IPS-NIHi11 (cell line): ENCODE measurements at regions not wholly inside any gene's neighbourhood (a gene's known extent, or its start where the extent isn't known, plus 50 kb on each side); places are given as distances from the start of the nearest gene placed in this dataset.

Experiments
- DNase-seq: peaks from one replicate; pipeline ENCODE4 v3.0.0; 2012; ENCODE audit warnings: mixed read lengths, low spot score

DNA sequence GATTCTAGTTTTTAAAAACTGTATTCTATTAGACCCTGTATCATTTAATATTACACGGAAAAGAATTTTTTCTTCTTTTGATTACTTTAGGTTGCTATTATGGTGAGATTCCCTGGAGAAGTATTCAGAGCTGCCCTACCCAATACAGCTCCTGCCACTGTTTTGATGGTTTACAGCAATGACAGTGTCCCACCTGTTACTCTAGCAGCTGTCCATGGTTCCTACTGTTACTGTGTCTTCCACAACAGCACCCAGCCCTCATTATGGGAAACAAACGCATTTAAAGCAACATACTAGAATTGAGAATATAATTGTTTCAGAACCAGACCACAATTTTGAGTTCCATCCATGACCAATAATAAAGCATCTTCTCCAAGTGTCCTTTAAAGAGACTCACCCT, 450.7 kb downstream of the SHQ1 start:
- DNase-seq: no peak

GRCh38 chr3:72396899-72397298, 451.3 kb downstream of the SHQ1 start:
- no peak for DNase-seq

DNA sequence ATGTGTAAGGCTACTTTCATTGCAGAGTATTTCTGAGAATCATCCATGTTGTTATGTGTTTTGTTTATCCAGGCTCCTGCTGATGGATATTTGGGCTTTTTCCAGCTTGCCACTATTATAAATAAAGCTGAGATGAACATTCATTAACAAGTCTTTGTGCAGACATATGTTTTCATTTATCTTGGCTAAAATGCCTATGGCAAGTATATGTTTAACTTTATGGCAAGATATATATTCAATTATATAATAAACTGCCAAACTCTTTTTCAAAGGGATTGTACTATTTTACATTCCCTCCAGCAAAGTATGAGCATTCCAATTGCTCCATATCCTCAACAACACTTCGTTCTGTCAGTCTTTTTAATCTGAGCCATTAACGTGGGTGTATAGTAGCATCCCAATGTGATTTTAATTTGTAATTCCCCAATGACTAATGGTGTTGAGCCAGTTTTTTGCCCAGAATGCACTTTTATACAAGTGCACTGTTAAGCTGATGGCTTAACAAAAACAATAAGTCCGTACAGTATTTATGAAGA, 452.4 kb downstream of the SHQ1 start:
- no peak for DNase-seq

DNA sequence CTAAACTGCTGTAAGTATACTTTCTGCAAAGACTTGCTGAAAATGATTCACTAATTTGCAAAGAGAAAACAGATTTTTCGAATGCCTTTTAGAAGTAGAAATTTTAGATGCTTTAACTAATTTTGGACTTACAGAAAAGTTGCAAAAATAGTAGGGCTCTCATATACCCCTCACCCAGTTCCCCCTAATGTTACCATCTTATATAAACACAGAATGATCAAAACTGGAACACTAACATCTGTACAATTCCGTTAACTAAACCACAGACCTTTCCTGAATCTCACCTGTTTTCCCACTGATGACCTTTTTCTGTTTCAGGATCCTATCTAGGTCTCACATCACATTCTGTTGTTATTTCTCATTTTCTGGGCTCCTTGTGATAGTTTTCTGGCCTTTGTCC, 454.8 kb downstream of the SHQ1 start:
- no peak for DNase-seq

GRCh38 chr3:72391659-72392058, 456.6 kb downstream of the SHQ1 start:
- DNase-seq: no peak

DNA sequence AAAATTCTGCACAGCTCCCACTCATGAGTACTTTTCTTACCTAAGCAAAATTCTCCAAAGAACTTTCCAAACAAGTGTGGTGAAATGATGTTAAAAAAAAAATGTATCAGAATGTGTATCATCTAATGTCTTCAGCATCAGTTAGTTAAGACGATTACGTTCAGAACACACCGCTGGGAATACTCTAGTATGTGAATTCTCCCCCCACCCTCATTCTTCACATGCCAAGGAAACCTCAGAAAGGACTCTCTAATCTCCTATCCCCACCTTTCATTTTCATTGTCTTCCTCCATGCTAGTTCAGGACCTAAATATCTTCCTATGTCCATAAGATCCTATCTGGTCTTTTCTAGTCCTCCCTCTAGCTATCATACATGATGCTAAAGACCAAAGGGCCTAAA, 457.4 kb downstream of the SHQ1 start:
- no peak for DNase-seq

- no peak for DNase-seq
Observed at GRCh38 chr3:72388644-72389043, 459.6 kb downstream of the SHQ1 start.

- DNase-seq: no peak
Observed at GRCh38 chr3:72388117-72388516, 460.1 kb downstream of the SHQ1 start.

- no peak for DNase-seq
Observed at GRCh38 chr3:72386327-72387000, 461.8 kb downstream of the SHQ1 start.

DNA sequence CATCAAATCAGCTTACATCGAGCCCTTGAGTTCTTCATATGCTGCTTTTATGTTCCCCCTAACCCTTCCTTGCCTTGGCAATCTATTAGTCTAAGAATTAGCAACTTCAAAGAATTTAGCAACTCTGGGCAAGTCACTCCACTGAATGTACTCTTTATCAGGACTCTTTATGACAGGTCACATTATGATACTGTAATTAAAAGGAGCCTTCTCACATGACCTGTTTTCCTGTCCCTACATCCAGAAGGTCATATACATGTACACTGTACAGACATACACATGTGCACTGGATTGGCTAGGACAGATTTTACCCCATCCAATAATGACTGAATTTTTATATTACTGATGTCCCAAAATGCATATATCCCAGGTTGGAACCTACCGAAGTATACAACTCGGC, 463.1 kb downstream of the SHQ1 start:
- no peak for DNase-seq

GRCh38 chr3:72384602-72385001, 463.6 kb downstream of the SHQ1 start:
- no peak for DNase-seq

- DNase-seq: no peak
Observed at GRCh38 chr3:72383883-72384282, 464.4 kb downstream of the SHQ1 start.

DNA sequence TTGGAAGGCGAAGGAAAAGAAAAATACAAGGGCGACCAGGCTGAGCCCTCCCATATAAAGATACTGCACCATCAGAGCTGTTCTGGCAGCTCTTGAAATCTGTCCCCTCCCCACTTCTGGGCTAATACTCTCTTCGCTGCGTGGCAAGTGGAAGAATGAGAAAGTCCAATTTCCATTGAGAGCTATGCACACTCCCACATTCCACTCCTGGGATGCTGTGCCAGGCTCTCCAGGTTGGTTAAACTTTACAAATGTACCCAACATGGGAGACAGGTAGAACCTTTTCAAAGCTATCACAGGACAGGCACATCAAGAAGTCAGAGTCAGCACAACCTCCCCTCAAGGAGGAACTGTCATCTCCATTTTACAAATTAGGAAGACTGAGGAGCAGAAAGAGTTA, 465.0 kb downstream of the SHQ1 start:
- DNase-seq: no peak

GRCh38 chr3:72382460-72382859, 465.8 kb downstream of the SHQ1 start:
- DNase-seq: no peak

DNA sequence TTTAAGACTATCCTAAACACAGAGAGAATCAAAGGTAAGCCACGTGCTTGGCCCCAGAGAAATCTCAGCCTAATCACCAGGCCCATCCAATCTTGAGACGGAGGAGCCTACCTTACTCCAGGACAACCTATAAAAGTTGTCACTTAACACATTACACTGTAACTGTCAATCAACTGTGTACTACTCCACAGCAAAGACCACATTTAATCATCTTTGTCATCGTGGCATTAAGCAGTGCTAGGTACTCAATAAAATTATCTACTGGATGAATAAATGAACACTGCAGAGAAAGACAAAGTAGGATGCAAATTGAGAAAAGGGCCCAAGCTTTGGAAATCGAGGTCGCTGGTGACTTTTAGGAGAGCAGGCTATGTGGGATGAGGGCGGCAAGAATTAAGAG, 466.7 kb downstream of the SHQ1 start:
- DNase-seq: no peak

GRCh38 chr3:72380711-72381493, 467.3 kb downstream of the SHQ1 start:
- no peak for DNase-seq

DNA sequence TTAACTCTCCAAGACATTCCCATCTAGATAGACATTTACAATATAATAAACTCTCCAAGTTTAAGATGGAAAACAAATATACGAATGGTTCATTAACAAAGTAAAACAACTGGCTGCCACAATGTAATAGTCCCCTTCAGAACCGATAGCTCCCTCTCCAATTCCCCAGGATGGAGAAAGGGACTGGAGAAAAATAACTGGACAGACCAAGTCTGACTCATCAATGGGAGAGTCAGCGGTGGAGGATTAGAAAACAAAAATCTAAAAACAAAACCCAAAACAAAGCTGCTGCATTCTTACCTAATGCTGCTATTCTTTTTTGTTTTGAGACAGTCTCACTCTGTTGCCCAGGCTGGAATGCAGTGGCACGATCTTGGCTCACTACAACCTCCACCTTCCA, 468.1 kb downstream of the SHQ1 start:
- DNase-seq: no peak

- no peak for DNase-seq
Observed at GRCh38 chr3:72379500-72380187, 468.6 kb downstream of the SHQ1 start.

- no peak for DNase-seq
Observed at GRCh38 chr3:72378287-72378686, 470.0 kb downstream of the SHQ1 start.

GRCh38 chr3:72376956-72377710, 471.1 kb downstream of the SHQ1 start:
- DNase-seq: no peak

GRCh38 chr3:72375237-72376076, 472.8 kb downstream of the SHQ1 start:
- DNase-seq: no peak
